IMR-90 (cell line): ENCODE measurements at regions not wholly inside any gene's neighbourhood (a gene's known extent, or its start where the extent isn't known, plus 50 kb on each side); places are given as distances from the start of the nearest gene placed in this dataset.
A peak's percentile ranks its signal among the peaks of the same experiment; 100 is the strongest.

Experiments
- ATAC-seq: fragments of 200-7000 bp; cut with Tn5 transposase; 2 replicates; pipeline ENCODE4 v1.9.1; 2020; ENCODE audit warnings: low read depth, mild to moderate bottlenecking, moderate library complexity
- BruUV-seq: library from RNA; stranded (reverse); fragments of 400-500 nt; replicated peaks from 2 replicates; lab custom pipeline; 2021; lab: Mats Ljungman, UMichigan
- CTCF ChIA-PET: fragments of 300-600 bp; formaldehyde crosslinking; extraction: SDS; loops from one replicate; lab custom pipeline; 2021; ENCODE audit warnings: antibody characterized with exemption; lab: Yijun Ruan, JAX
- POLR2A ChIA-PET: fragments of 300-600 bp; sonication (Branson Sonifier 250); formaldehyde crosslinking; loops from one replicate; lab custom pipeline; 2022; ENCODE audit warnings: antibody characterized with exemption; ENCODE audit not compliant: unreplicated experiment; lab: Charles Lee
- DNase-seq: peaks from one replicate; pipeline ENCODE4 v3.0.0; 2013
- H2AFZ ChIP-seq: replicated peaks from 2 replicates; pipeline ENCODE3; 2013; ENCODE audit warnings: low read length, mild to moderate bottlenecking; ENCODE audit not compliant: poor library complexity
- H2AK5ac ChIP-seq: 2 replicates; pipeline ENCODE4 v1.6.1; 2013; ENCODE audit warnings: low read depth, low read length, inconsistent platforms
- H2AK9ac ChIP-seq: replicated peaks from 2 replicates; pipeline ENCODE3; 2013; ENCODE audit warnings: mild to moderate bottlenecking, low read depth, low read length, moderate library complexity; ENCODE audit not compliant: poor library complexity
- H2BK120ac ChIP-seq: 2 replicates; pipeline ENCODE4 v1.6.1; 2013; ENCODE audit warnings: low read depth, low read length, inconsistent platforms
- H2BK15ac ChIP-seq: 3 replicates; pipeline ENCODE4 v1.6.1; 2013; ENCODE audit warnings: low read depth, low read length, inconsistent platforms
- H2BK20ac ChIP-seq: 2 replicates; pipeline ENCODE4 v1.6.1; 2013; ENCODE audit warnings: low read depth, mild to moderate bottlenecking, inconsistent platforms, low read length, moderate library complexity
- H2BK5ac ChIP-seq: 2 replicates; pipeline ENCODE4 v1.6.1; 2013; ENCODE audit warnings: mild to moderate bottlenecking, low read depth, low read length, inconsistent platforms; ENCODE audit not compliant: poor library complexity, severe bottlenecking
- H3K14ac ChIP-seq: replicated peaks from 2 replicates; pipeline ENCODE4 v1.6.1; 2013; ENCODE audit warnings: low read depth, low read length, inconsistent platforms
- H3K18ac ChIP-seq: 2 replicates; pipeline ENCODE4 v1.6.1; 2013; ENCODE audit warnings: low read depth, low read length, control low read depth
- H3K23ac ChIP-seq: 2 replicates; pipeline ENCODE4 v1.6.1; 2013; ENCODE audit warnings: low read depth, low read length, inconsistent platforms
- H3K27ac ChIP-seq: 2 replicates; pipeline ENCODE4 v1.5.1; 2013; ENCODE audit warnings: mild to moderate bottlenecking, control low read depth, low read length; ENCODE audit not compliant: insufficient read depth
- H3K27me3 ChIP-seq: 2 replicates; pipeline ENCODE4 v1.6.1; 2013; ENCODE audit warnings: low read length; ENCODE audit not compliant: control insufficient read depth, insufficient read depth
- H3K36me3 ChIP-seq: 2 replicates; pipeline ENCODE4 v1.6.1; 2013; ENCODE audit warnings: low read length, mixed read lengths; ENCODE audit not compliant: control insufficient read depth, insufficient read depth
- H3K4ac ChIP-seq: 2 replicates; pipeline ENCODE4 v1.6.1; 2013; ENCODE audit warnings: low read depth, low read length, inconsistent platforms
- H3K4me1 ChIP-seq: 2 replicates; pipeline ENCODE4 v1.6.1; 2013; ENCODE audit warnings: low read length, mixed read lengths; ENCODE audit not compliant: control insufficient read depth, insufficient read depth
- H3K4me2 ChIP-seq: 2 replicates; pipeline ENCODE4 v1.6.1; 2013; ENCODE audit warnings: low read depth, mild to moderate bottlenecking, control low read depth, low read length, moderate library complexity
- H3K4me3 ChIP-seq: 2 replicates; pipeline ENCODE4 v1.5.1; 2013; ENCODE audit warnings: low read depth, mild to moderate bottlenecking, control low read depth, low read length, moderate library complexity; ENCODE audit not compliant: insufficient read depth
- H3K56ac ChIP-seq: 2 replicates; pipeline ENCODE4 v1.6.1; 2013; ENCODE audit warnings: low read length, inconsistent platforms; ENCODE audit not compliant: insufficient read depth; ENCODE audit errors: extremely low read depth
- H3K79me1 ChIP-seq, 2 experiments: 2 replicates each; pipeline ENCODE4 v1.6.1; 2013; ENCODE audit warnings: low read length in 2 of 2, inconsistent platforms in 1 of 2, low read depth in 1 of 2
- H3K9ac ChIP-seq: 2 replicates; pipeline ENCODE4 v1.6.1; 2013; ENCODE audit warnings: low read depth, low read length, control low read depth
- H3K9me1 ChIP-seq: 2 replicates; pipeline ENCODE4 v1.6.1; 2013; ENCODE audit warnings: low read length, inconsistent platforms; ENCODE audit not compliant: insufficient read depth
- H3K9me3 ChIP-seq: 2 replicates; pipeline ENCODE4 v1.6.1; 2013; ENCODE audit warnings: low read length; ENCODE audit not compliant: control insufficient read depth, insufficient read depth
- H4K20me1 ChIP-seq: 2 replicates; pipeline ENCODE4 v1.6.1; 2013; ENCODE audit warnings: low read length, inconsistent platforms; ENCODE audit not compliant: insufficient read depth
- H4K5ac ChIP-seq: 2 replicates; pipeline ENCODE4 v1.6.1; 2013; ENCODE audit warnings: mild to moderate bottlenecking, low read depth, low read length, control low read depth
- H4K8ac ChIP-seq, 2 experiments: 2 replicates each; pipeline ENCODE4 v1.6.1; 2013; ENCODE audit warnings: low read depth in 2 of 2, low read length in 2 of 2, control low read depth in 1 of 2, inconsistent platforms in 1 of 2
- H4K91ac ChIP-seq: 2 replicates; pipeline ENCODE4 v1.6.1; 2013; ENCODE audit warnings: low read depth, low read length, inconsistent platforms; ENCODE audit not compliant: insufficient read depth
- BHLHE40 ChIP-seq: fragments of 150-350 bp; IDR thresholded peaks from 2 replicates; pipeline ENCODE4 v1.6.1; 2016; ENCODE audit warnings: mild to moderate bottlenecking, low read depth, low read length
- CEBPB ChIP-seq: IDR thresholded peaks from 2 replicates; pipeline ENCODE4 v1.6.1; 2012; ENCODE audit warnings: low read depth, low read length, improper control_type of control experiment
- CHD1 ChIP-seq: IDR thresholded peaks from 2 replicates; pipeline ENCODE4 v1.6.1; 2012; ENCODE audit warnings: low read depth, low read length, improper control_type of control experiment
- FOS ChIP-seq: fragments of 150-350 bp; IDR thresholded peaks from 2 replicates; pipeline ENCODE4 v1.6.1; 2016; ENCODE audit warnings: low read depth, low read length
- MAFK ChIP-seq: IDR thresholded peaks from 2 replicates; pipeline ENCODE4 v1.6.1; 2012; ENCODE audit warnings: low read depth, low read length, improper control_type of control experiment
- MXI1 ChIP-seq: IDR thresholded peaks from 2 replicates; pipeline ENCODE4 v1.6.1; 2012; ENCODE audit warnings: low read depth, mild to moderate bottlenecking, low read length, moderate library complexity, borderline replicate concordance
- POLR2A ChIP-seq: IDR thresholded peaks from 2 replicates; pipeline ENCODE4 v1.6.1; 2012; ENCODE audit warnings: mild to moderate bottlenecking, low read depth, low read length
- RFX5 ChIP-seq: IDR thresholded peaks from 2 replicates; pipeline ENCODE4 v1.8.0; 2012; ENCODE audit warnings: low read depth, mild to moderate bottlenecking, low read length, moderate library complexity
- WGBS, 2 experiments: methylation state at CpG; one replicate each; pipeline versions ENCODE4 v1.1.5 to v1.1.7; 2013; ENCODE audit warnings: missing lambda C conversion rate in 2 of 2; ENCODE audit not compliant: insufficient read length in 1 of 2; ENCODE audit errors: extremely low coverage in 2 of 2; 5-methylcytosine and 5-hydroxymethylcytosine counted together
- dilution Hi-C: fragments of 300-500 bp; cut with HindIII; formaldehyde crosslinking; loops from one replicate; pipeline ENCODE4 v1.14.3; 2018; ENCODE audit warnings: low sequenced_read_pairs; ENCODE audit not compliant: unreplicated experiment
- in situ Hi-C: fragments of 300-500 bp; cut with MboI; formaldehyde crosslinking; loops from 3 replicates; pipeline ENCODE4 v1.14.3; 2019; ENCODE audit warnings: low sequenced_read_pairs, inconsistent platforms, mixed read lengths
- intact Hi-C: fragments of 100-400 bp; cut with micrococcal nuclease; formaldehyde crosslinking; loops from 2 replicates; pipeline ENCODE4 v1.10.0; 2022
- TF ChIP-seq, protein P1 (sequence below): fragments of 150-350 bp; IDR thresholded peaks from 2 replicates; pipeline ENCODE4 v1.6.1; 2017; ENCODE audit warnings: mild to moderate bottlenecking, antibody characterized with exemption, low read length, low read depth

DNA sequence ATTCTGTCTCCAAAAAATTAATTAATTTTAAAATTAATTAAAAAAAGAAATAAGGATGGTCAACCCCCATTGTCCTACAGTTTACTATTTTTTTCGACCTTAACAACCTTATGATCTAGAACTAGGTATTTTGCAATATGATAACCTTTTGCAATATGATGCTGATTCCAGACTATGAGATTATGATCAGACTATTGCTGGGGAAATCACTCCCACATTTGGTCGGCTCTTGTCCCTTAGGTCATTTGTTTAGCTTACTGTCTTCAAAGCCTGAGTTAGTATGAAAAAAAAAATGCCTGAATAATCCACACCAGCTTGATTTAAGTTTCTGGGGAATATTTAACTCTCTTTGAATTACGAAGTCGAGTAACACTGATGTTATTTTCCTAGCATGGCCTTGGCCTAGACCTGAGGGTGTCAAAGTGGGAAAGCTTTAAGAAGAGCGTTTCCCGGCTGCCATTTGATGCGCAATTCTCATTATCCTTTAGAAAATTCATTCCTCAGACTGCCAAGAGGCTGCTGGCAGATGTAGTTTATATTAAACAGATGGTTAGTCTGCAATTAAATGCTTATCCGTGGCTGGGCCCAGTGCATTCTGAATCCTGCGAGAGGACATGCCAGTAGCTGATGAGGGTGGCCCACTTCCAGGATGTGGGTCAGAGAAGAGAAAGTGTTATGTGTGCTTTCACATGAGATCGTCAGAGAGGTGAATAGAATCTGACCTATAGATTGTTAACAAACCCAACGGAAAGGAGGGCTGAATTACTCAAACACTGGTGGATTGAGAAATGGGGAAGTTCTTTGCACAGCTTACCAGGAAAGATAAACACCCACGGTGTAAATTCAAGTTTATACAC, 496.0 kb upstream of the THBS1 start:
- WGBS, 2 experiments = no CpG with 5 or more reads among the region's 12 CpGs
- POLR2A ChIA-PET = no interaction called here

More for the DNA sequence above, 496.0 kb upstream of the THBS1 start:
- Histone ChIP-seq H2BK5ac (peak overlapping the region; percentile 78), H3K56ac (peak overlapping the region; percentile 24), H2BK120ac (peak overlapping the region; percentile 76), H2AK5ac (peak overlapping the region; percentile 37; the same call in 1 of the 2 replicates), H2BK15ac (peak overlapping the region; percentile 67), H3K9me1 (peaks cover 5% of the 10 kb centered on the region; the same call in 1 of the 2 replicates), H4K20me1 (no peaks in the 10 kb centered on the region), H3K4me2 (peak overlapping the region; percentile 53), H2AFZ (peak overlapping the region; percentile 60), H3K27me3 (no peaks in the 10 kb centered on the region), H3K9me3 (no peaks in the 10 kb centered on the region), H3K79me1 (no peaks in the 10 kb centered on the region), H3K14ac (peak overlapping the region; percentile 39), H4K8ac (peak overlapping the region; percentile 12 to 78; a peak in 3 of 4 replicates), H3K23ac (peak overlapping the region; percentile 3; the same call in 1 of the 2 replicates), H3K18ac (peak overlapping the region; percentile 85), H3K4me1 (peaks cover 7% of the 10 kb centered on the region), H3K27ac (peak overlapping the region; percentile 65), H3K4me3 (no peak overlapping the region), H3K4ac (peak overlapping the region; percentile 57), H3K36me3 (no peaks in the 10 kb centered on the region), H4K91ac (peak overlapping the region; percentile 53), H2AK9ac (no peak overlapping the region), H4K5ac (peak overlapping the region; percentile 71; the same call in 1 of the 2 replicates), H2BK20ac (peak overlapping the region; percentile 73), H3K9ac (peak overlapping the region; percentile 27; the same call in 1 of the 2 replicates)
- no TSS peak for BruUV-seq
- in situ Hi-C loops (no loop called here), intact Hi-C loops (no loop called here), dilution Hi-C loops (no loop called here)
- ATAC-seq = peak; percentile 83
- CTCF ChIA-PET = interaction anchor here (0.6 to 0.9 kb wide), 3 partner anchors 15 to 1319 kb away, joined by 3 to 4 read pairs (median 3); no protein-coding TSS in a partner anchor
- no peak for TF ChIP-seq POLR2A
- peak; percentile 79 for TF ChIP-seq CEBPB
- TF ChIP-seq BHLHE40 = peak; percentile 47
- no peak for TF ChIP-seq MXI1
- TF ChIP-seq CHD1 = no peak
- TF ChIP-seq RFX5 = no peak
- TF ChIP-seq MAFK = no peak
- TF ChIP-seq, protein P1, sequence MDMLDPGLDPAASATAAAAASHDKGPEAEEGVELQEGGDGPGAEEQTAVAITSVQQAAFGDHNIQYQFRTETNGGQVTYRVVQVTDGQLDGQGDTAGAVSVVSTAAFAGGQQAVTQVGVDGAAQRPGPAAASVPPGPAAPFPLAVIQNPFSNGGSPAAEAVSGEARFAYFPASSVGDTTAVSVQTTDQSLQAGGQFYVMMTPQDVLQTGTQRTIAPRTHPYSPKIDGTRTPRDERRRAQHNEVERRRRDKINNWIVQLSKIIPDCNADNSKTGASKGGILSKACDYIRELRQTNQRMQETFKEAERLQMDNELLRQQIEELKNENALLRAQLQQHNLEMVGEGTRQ = no peak
- no peak for TF ChIP-seq FOS
- peak; percentile 92 for DNase-seq
